Adrenal gland (tissue), 9 donors: ENCODE measurements at regions not wholly inside any gene's neighbourhood (a gene's known extent, or its start where the extent isn't known, plus 50 kb on each side); places are given as distances from the start of the nearest gene placed in this dataset.

Source experiments
- DNase-seq, 7 donors: peaks; one replicate each; pipeline ENCODE4 v3.0.0-alpha.2; 2019 to 2020
- H3K27ac ChIP-seq, 5 donors: fragments of 200-600 bp; sonication (generic) in 4 of 5; 1 replicate in 3 of 5; 2 replicates in 2 of 5; pipeline versions ENCODE4 v1.5.1 to v1.8.0; 2016 to 2020; ENCODE audit warnings: mild to moderate bottlenecking in 1 of 5
- H3K27me3 ChIP-seq: fragments of 200-600 bp; 2 replicates; pipeline ENCODE4 v1.8.0; 2021
- H3K36me3 ChIP-seq, 2 donors: fragments of 200-600 bp; replicated peaks in 1 of 2; 1 replicate in 1 of 2; 2 replicates in 1 of 2; pipeline versions ENCODE4 v1.5.1 to v1.8.0; 2018 to 2022
- H3K4me1 ChIP-seq, 2 donors: fragments of 200-600 bp; replicated peaks in 1 of 2; 1 replicate in 1 of 2; 2 replicates in 1 of 2; pipeline versions ENCODE4 v1.5.1 to v1.8.0; 2018 to 2021
- H3K4me3 ChIP-seq, 4 donors: fragments of 200-600 bp; sonication (generic) in 3 of 4; one replicate each; pipeline ENCODE4 v1.5.1; 2016 to 2018
- H3K9me3 ChIP-seq, 3 donors: fragments of 200-600 bp; sonication (generic) in 1 of 3; replicated peaks in 1 of 3; 1 replicate in 2 of 3; 2 replicates in 1 of 3; pipeline versions ENCODE4 v1.5.1 to v1.8.0; 2016 to 2021
- POLR2A ChIP-seq, 2 donors: fragments of 450-650 bp; IDR thresholded peaks; one replicate each; pipeline ENCODE4 v1.6.1; 2017; ENCODE audit warnings: antibody characterized with exemption in 2 of 2, mild to moderate bottlenecking in 2 of 2, moderate library complexity in 1 of 2
- WGBS, 4 donors: extraction: QIAGEN DNeasy Blood & Tissue Kit in 2 of 4; methylation state at CpG; one replicate each; pipeline versions ENCODE4 v1.1.5 to v1.1.7; 2013 to 2017; 5-methylcytosine and 5-hydroxymethylcytosine counted together
- intact Hi-C, 2 donors: fragments of 100-400 bp; cut with DNase I; formaldehyde crosslinking; loops; one replicate each; pipeline versions ENCODE4 v1.14.1 to v1.15.0; 2022 to 2023
- TF ChIP-seq, protein P1 (sequence below), 6 experiments: fragments of 450-650 bp in 4 of 6; fragments of 200-600 bp in 2 of 6; sonication (generic) in 1 of 6; IDR thresholded peaks; 1 replicate in 5 of 6; 2 replicates in 1 of 6; pipeline versions ENCODE4 v1.5.1 to v1.8.0; 2016 to 2021; ENCODE audit warnings: antibody characterized with exemption in 6 of 6, mild to moderate bottlenecking in 2 of 6, moderate library complexity in 1 of 6
- donor health status: healthy with polysubstance abuse.
- donor health status: Bipolar disorder and iron deficiency.
- donor health status: DM: yes; HTN: yes; CAD: no.
- donor health status: DM: no; HTN: no; CAD: no.
- donor health status: DM: no; HTN: no; CAD: no.

GRCh38 chr5:106876298-106876622, 794.5 kb downstream of the EFNA5 start:
- 94 to 97% (median 96%) methylated on average over 6 of the region's 6 CpGs for WGBS, 4 donors
- TF ChIP-seq POLR2A (IDR thresholded peaks at IDR 0.05), result no peak
- TF ChIP-seq, protein P1, sequence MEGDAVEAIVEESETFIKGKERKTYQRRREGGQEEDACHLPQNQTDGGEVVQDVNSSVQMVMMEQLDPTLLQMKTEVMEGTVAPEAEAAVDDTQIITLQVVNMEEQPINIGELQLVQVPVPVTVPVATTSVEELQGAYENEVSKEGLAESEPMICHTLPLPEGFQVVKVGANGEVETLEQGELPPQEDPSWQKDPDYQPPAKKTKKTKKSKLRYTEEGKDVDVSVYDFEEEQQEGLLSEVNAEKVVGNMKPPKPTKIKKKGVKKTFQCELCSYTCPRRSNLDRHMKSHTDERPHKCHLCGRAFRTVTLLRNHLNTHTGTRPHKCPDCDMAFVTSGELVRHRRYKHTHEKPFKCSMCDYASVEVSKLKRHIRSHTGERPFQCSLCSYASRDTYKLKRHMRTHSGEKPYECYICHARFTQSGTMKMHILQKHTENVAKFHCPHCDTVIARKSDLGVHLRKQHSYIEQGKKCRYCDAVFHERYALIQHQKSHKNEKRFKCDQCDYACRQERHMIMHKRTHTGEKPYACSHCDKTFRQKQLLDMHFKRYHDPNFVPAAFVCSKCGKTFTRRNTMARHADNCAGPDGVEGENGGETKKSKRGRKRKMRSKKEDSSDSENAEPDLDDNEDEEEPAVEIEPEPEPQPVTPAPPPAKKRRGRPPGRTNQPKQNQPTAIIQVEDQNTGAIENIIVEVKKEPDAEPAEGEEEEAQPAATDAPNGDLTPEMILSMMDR (IDR thresholded peaks at IDR 0.05), result no peak
- intact Hi-C loops, result no loop called here
- Histone ChIP-seq H3K9me3 (no peaks in the 10 kb centered on the region), H3K27me3 (no peaks in the 10 kb centered on the region), H3K4me3 (no peak overlapping the region), H3K4me1 (no peaks in the 10 kb centered on the region), H3K36me3 (no peaks in the 10 kb centered on the region), H3K27ac (no peak overlapping the region)
- DNase-seq, result no peak

GRCh38 chr5:106875591-106876297, 795.0 kb downstream of the EFNA5 start:
- intact Hi-C loops, result no loop called here
- Histone ChIP-seq H3K9me3 (no peaks in the 10 kb centered on the region), H3K4me1 (no peaks in the 10 kb centered on the region), H3K27me3 (no peaks in the 10 kb centered on the region), H3K4me3 (no peak overlapping the region), H3K36me3 (no peaks in the 10 kb centered on the region), H3K27ac (no peak overlapping the region)
- 77 to 88% (median 84%) methylated on average over 14 to 21 of the region's 21 CpGs for WGBS, 4 donors
- no peak for TF ChIP-seq POLR2A (IDR thresholded peaks at IDR 0.05)
- TF ChIP-seq, protein P1 (IDR thresholded peaks at IDR 0.05), result peak; percentile 12 to 53 (median 44)
- peak; percentile 18 to 59 (median 24) for DNase-seq

DNA sequence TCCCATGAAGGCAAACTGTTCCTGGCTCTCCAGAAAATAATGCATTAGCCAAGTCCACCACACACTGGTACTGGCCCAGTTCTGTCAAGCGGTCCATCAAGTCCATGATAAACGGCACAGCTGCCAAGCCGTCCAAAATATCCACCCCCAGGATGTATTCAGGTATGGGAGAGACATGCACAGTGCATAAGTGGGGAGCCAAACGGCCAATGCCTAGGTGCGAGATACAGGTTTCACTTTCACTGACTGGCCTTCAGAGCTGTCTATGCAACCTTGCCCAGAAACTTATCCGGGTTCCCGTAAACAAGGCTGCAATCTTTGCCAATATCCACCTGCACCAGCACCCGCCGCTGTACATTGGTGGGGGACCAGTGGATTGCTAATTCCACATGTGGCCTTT, 795.8 kb downstream of the EFNA5 start:
- DNase-seq, result no peak
- Histone ChIP-seq H3K27me3 (no peaks in the 10 kb centered on the region), H3K4me1 (no peaks in the 10 kb centered on the region), H3K9me3 (no peaks in the 10 kb centered on the region), H3K4me3 (no peak overlapping the region), H3K27ac (no peak overlapping the region), H3K36me3 (no peaks in the 10 kb centered on the region)
- TF ChIP-seq POLR2A (IDR thresholded peaks at IDR 0.05), result no peak
- 76 to 89% (median 81%) methylated on average over 8 to 9 of the region's 9 CpGs for WGBS, 4 donors
- intact Hi-C loops, result no loop called here

- no peak for DNase-seq
- TF ChIP-seq POLR2A (IDR thresholded peaks at IDR 0.05), result no peak
- TF ChIP-seq, protein P1 (IDR thresholded peaks at IDR 0.05), result no peak
- no peaks in the 10 kb centered on the region for H3K36me3 ChIP-seq
- H3K27ac ChIP-seq, result no peak overlapping the region
- H3K4me3 ChIP-seq, result no peak overlapping the region
- H3K27me3 ChIP-seq, result no peaks in the 10 kb centered on the region
- intact Hi-C loops, result no loop called here
- WGBS, 4 donors, result 91 to 97% (median 95%) methylated on average over 7 of the region's 7 CpGs
- no peaks in the 10 kb centered on the region for H3K4me1 ChIP-seq
- H3K9me3 ChIP-seq, result no peaks in the 10 kb centered on the region
These were observed 796.2 kb downstream of the EFNA5 start for GRCh38 chr5:106874531-106874930.

DNA sequence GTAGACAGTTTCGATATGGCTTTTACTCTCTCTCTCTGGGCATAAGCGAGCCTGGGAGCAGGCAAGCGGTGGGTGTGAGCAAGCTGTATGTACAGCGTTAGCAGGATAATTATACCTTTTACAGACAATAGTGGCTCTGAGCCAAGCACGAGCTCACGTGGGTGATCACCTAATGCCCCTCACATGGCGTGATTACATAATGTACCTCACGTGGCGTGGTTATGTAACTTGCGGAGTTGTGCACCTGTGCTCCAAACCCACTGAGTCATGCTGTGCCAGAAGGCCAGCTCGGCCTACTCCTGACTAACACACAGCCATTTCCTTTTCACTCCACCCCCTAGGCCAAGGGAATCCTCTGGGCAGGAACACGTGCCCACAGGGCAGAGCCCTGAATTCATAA, 797.2 kb downstream of the EFNA5 start:
- Histone ChIP-seq H3K4me1 (no peaks in the 10 kb centered on the region), H3K4me3 (no peak overlapping the region), H3K27me3 (no peaks in the 10 kb centered on the region), H3K9me3 (no peaks in the 10 kb centered on the region), H3K27ac (no peak overlapping the region), H3K36me3 (no peaks in the 10 kb centered on the region)
- 72 to 88% (median 77%) methylated on average over 6 to 12 of the region's 12 CpGs for WGBS, 4 donors
- no peak for TF ChIP-seq POLR2A (IDR thresholded peaks at IDR 0.05)
- TF ChIP-seq, protein P1 (IDR thresholded peaks at IDR 0.05), result no peak
- no peak for DNase-seq
- intact Hi-C loops, result no loop called here
